Gastroesophageal sphincter (tissue), 4 donors: ENCODE measurements at regions not wholly inside any gene's neighbourhood (a gene's known extent, or its start where the extent isn't known, plus 50 kb on each side); places are given as distances from the start of the nearest gene placed in this dataset.
A peak's percentile ranks its signal among the peaks of the same experiment; 100 is the strongest.

ENCODE experiments used
- ATAC-seq: fragments of 150-250 bp; one replicate; pipeline ENCODE4 v1.9.1; 2016; ENCODE audit warnings: mild to moderate bottlenecking, moderate library complexity
- H3K27ac ChIP-seq, 4 donors: fragments of 200-600 bp; sonication (generic) in 3 of 4; 1 replicate in 3 of 4; 2 replicates in 1 of 4; pipeline ENCODE4 v1.5.1; 2016 to 2019
- H3K27me3 ChIP-seq: fragments of 200-600 bp; sonication (generic); one replicate; pipeline ENCODE4 v1.5.1; 2019
- H3K36me3 ChIP-seq, 2 donors: fragments of 200-600 bp; sonication (generic); one replicate each; pipeline ENCODE4 v1.5.1; 2019; ENCODE audit warnings: control low read depth in 1 of 2
- H3K4me1 ChIP-seq, 3 donors: fragments of 200-600 bp; sonication (generic); 1 replicate in 2 of 3; 2 replicates in 1 of 3; pipeline ENCODE4 v1.5.1; 2016 to 2019; ENCODE audit warnings: control low read depth in 2 of 3
- H3K4me3 ChIP-seq, 2 donors: fragments of 200-600 bp; sonication (generic); one replicate each; pipeline ENCODE4 v1.5.1; 2019; ENCODE audit warnings: mild to moderate bottlenecking in 1 of 2, moderate library complexity in 1 of 2
- H3K9me3 ChIP-seq, 3 donors: fragments of 200-600 bp; sonication (generic); one replicate each; pipeline ENCODE4 v1.5.1; 2017 to 2019; ENCODE audit warnings: control low read depth in 2 of 3
- EP300 ChIP-seq: sonication (generic); formaldehyde crosslinking; IDR thresholded peaks from one replicate; pipeline ENCODE4 v1.6.1; 2017; ENCODE audit warnings: antibody characterized with exemption, mild to moderate bottlenecking
- POLR2A ChIP-seq, 2 donors: fragments of 450-650 bp; IDR thresholded peaks; one replicate each; pipeline ENCODE4 v1.6.1; 2017; ENCODE audit warnings: antibody characterized with exemption in 2 of 2, mild to moderate bottlenecking in 2 of 2, moderate library complexity in 1 of 2
- POLR2AphosphoS5 ChIP-seq: sonication (generic); formaldehyde crosslinking; IDR thresholded peaks from one replicate; pipeline ENCODE4 v1.6.1; 2017; ENCODE audit warnings: antibody characterized with exemption
- WGBS, 2 donors: methylation state at CpG; one replicate each; pipeline ENCODE4 v1.1.5; 2018; ENCODE audit warnings: low coverage in 1 of 2; 5-methylcytosine and 5-hydroxymethylcytosine counted together
- TF ChIP-seq, protein P1 (sequence below), 4 experiments: fragments of 200-600 bp in 2 of 4; fragments of 450-650 bp in 2 of 4; sonication (generic) in 1 of 4; IDR thresholded peaks; one replicate each; pipeline ENCODE4 v1.5.1; 2017 to 2019; ENCODE audit warnings: antibody characterized with exemption in 4 of 4, mild to moderate bottlenecking in 2 of 4, moderate library complexity in 2 of 4

DNA sequence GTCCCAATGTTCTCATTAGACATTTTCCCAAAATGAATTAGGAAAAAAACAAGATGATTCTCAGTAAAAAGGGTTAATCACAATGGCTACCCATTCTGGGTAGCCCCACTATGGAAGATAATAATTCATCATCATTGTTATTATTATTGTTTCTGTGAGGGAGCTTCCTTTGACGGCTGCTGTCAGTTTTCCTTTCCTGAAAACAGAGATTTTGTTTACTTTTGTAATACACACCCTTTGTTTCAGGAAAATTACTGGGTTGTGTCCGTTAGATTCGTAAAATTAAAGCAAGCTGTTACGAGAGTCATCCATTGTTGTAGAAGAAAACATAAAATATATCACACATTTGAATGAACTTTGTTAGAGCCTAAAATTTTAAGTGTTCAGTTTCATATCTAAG lies 192.9 kb upstream of the ANKRD50 start:
- no peaks in the 10 kb centered on the region for H3K36me3 ChIP-seq
- H3K27ac ChIP-seq, result no peak overlapping the region
- peaks cover 0 to 17% (median 0%) of the 10 kb centered on the region in 3 donors for H3K4me1 ChIP-seq
- no peaks in the 10 kb centered on the region for H3K9me3 ChIP-seq
- H3K27me3 ChIP-seq, result no peaks in the 10 kb centered on the region
- no peak for ATAC-seq
- no peak overlapping the region for H3K4me3 ChIP-seq
- TF ChIP-seq EP300 (no peak), POLR2A (IDR thresholded peaks at IDR 0.05) (no peak), POLR2AphosphoS5 (no peak)
- TF ChIP-seq, protein P1, sequence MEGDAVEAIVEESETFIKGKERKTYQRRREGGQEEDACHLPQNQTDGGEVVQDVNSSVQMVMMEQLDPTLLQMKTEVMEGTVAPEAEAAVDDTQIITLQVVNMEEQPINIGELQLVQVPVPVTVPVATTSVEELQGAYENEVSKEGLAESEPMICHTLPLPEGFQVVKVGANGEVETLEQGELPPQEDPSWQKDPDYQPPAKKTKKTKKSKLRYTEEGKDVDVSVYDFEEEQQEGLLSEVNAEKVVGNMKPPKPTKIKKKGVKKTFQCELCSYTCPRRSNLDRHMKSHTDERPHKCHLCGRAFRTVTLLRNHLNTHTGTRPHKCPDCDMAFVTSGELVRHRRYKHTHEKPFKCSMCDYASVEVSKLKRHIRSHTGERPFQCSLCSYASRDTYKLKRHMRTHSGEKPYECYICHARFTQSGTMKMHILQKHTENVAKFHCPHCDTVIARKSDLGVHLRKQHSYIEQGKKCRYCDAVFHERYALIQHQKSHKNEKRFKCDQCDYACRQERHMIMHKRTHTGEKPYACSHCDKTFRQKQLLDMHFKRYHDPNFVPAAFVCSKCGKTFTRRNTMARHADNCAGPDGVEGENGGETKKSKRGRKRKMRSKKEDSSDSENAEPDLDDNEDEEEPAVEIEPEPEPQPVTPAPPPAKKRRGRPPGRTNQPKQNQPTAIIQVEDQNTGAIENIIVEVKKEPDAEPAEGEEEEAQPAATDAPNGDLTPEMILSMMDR (IDR thresholded peaks at IDR 0.05), result no peak
- WGBS, 2 donors, result 64 to 73% methylated on average over 3 to 4 of the region's 4 CpGs

DNA sequence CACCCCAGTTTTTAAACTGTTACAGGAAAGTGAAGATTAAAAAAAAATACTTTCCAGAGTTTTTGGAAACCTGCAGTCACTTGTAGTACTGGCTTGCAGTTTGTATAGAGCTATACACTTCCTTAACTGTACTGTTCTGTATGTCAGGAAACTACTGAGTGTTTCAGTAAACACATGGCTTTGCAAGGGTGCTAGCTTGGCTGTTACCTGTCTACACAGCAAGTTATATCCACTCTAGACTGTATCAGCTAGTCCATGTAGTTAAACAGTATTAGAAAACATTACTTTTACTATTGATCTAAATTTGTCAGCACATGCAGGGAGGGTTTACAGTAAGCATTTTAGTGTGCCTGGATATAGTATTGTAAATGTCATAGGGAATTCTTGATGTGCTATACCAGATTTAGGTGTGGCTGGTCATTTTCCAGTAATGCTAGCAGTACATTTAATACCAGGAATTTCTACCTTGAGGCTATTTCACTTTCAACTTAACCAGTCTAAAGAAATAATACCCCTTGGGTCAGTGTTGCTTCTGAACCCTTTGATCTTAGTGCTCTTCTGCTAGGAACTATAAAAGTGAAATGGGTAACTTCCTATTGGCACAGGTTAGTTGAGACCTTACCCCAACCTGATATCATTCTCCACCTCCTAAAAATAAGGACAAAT lies 192.3 kb upstream of the ANKRD50 start:
- no peak for ATAC-seq
- Histone ChIP-seq H3K27me3 (no peaks in the 10 kb centered on the region), H3K27ac (peak overlapping the region in 2 of 4 donors; percentile 34 to 55), H3K9me3 (no peaks in the 10 kb centered on the region), H3K4me1 (peaks cover 0 to 17% (median 0%) of the 10 kb centered on the region in 3 donors), H3K4me3 (no peak overlapping the region), H3K36me3 (no peaks in the 10 kb centered on the region)
- TF ChIP-seq EP300 (no peak), POLR2A (IDR thresholded peaks at IDR 0.05) (no peak)

DNA sequence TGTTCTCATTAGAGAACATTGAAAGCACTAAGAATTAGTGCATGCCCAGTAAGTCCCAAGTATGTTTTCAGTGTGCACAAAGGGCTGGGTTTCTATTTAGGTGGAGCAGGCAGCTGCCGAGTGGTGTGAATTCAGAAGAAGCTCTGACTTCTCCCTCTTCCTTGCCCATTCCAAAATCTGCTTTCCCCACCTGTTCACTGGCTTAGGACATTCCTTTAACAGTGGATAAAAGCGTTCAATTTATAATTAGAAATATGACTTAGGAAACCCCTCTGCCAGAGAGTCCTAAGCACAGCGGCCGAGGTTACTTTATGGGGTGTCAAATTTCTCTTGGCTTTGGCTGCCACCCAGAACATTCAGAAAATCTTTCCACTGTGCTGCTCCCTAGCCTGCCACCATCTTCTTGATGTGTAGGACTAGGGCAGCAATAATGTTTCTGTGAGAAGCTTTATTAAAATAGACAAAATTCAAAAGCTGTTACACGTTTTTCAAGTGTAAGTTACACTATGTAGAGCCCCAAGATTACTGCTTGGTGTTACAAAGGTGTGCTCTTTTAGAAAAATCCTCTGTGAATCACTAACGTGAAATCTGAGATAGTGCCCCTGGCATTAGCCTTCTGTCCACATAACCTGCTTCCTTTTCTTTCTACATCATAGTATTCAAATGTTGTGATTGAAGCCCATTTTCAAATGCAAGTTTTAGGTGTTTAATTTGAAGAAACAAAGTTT lies 191.6 kb upstream of the ANKRD50 start:
- H3K4me3 ChIP-seq, result peak overlapping the region; percentile 20 to 39
- no peak for TF ChIP-seq POLR2AphosphoS5
- TF ChIP-seq, protein P1 (IDR thresholded peaks at IDR 0.05), result no peak
- no peak for TF ChIP-seq POLR2A (IDR thresholded peaks at IDR 0.05)
- TF ChIP-seq EP300, result no peak
- 6 to 9% methylated on average over 6 of the region's 6 CpGs for WGBS, 2 donors

DNA sequence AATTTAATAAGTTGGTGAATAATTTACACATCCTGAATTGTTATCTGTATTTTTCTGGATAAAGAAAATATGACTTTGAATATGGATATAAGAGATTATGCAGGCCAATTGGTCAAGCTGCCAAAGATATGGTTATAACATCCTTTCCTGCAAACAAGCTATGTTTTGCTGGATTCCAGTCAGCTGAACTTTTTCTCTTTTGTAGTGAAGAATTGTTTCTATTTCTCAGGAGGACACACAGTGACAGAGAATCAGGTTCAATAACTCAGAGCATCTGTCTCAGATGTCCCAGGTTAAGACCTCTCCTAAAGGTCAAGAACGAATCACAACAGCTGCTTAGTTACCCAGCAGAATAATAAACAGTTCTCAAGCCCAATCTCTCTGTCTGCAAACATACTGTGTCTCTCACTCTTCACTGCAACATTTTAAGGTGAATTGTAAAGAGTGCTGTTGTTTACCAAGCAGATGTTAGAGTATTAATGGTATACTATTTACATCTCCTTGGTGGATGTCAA lies 189.5 kb upstream of the ANKRD50 start:
- TF ChIP-seq POLR2A (IDR thresholded peaks at IDR 0.05) (no peak), EP300 (no peak), POLR2AphosphoS5 (no peak)
- TF ChIP-seq, protein P1 (IDR thresholded peaks at IDR 0.05), result no peak
- no peak overlapping the region for H3K4me3 ChIP-seq
- H3K9me3 ChIP-seq, result no peaks in the 10 kb centered on the region
- no peak overlapping the region for H3K27ac ChIP-seq
- no peaks in the 10 kb centered on the region for H3K27me3 ChIP-seq
- WGBS, 2 donors, result 33 to 64% methylated on average over 1 of the region's 1 CpG
- no peaks in the 10 kb centered on the region for H3K36me3 ChIP-seq
- peaks cover 0 to 17% (median 0%) of the 10 kb centered on the region in 3 donors for H3K4me1 ChIP-seq
- ATAC-seq, result no peak

More for the DNA sequence above, 191.6 kb upstream of the ANKRD50 start:
- Histone ChIP-seq H3K36me3 (no peaks in the 10 kb centered on the region), H3K27ac (peak overlapping the region in 3 of 4 donors; percentile 34 to 55 (median 45)), H3K27me3 (no peaks in the 10 kb centered on the region), H3K9me3 (no peaks in the 10 kb centered on the region), H3K4me1 (peaks cover 0 to 17% (median 0%) of the 10 kb centered on the region in 3 donors)
- ATAC-seq, result peak; percentile 61

DNA sequence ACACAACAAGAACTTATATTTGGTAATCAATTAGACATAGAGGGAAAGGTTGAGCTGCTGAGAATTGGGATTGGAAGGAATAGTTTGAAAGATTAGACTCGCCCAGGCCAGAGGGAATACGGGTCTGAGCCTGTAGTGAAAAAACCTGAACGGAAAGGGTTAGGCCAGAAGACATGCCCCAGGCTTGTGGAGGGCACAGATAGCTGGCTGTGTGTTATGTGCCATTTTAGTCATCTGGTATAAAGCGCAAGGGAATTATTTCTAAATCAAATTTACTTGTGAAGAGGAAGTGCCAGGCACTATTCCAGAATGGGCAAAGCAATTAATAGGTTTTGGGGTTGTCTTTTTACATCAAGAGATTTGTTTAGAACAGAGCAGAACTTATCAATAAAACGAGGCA lies 187.5 kb upstream of the ANKRD50 start:
- Histone ChIP-seq H3K4me1 (peaks cover 0 to 17% (median 0%) of the 10 kb centered on the region in 3 donors), H3K27ac (no peak overlapping the region), H3K4me3 (no peak overlapping the region), H3K27me3 (no peaks in the 10 kb centered on the region), H3K36me3 (no peaks in the 10 kb centered on the region), H3K9me3 (no peaks in the 10 kb centered on the region)
- TF ChIP-seq, protein P1 (IDR thresholded peaks at IDR 0.05), result no peak
- TF ChIP-seq EP300 (no peak), POLR2A (IDR thresholded peaks at IDR 0.05) (no peak), POLR2AphosphoS5 (no peak)
- WGBS, 2 donors, result 77 to 92% methylated on average over 5 of the region's 5 CpGs
- ATAC-seq, result no peak
